Naive thymus-derived CD4-positive, alpha-beta T cell (primary cell): ENCODE measurements at regions not wholly inside any gene's neighbourhood (a gene's known extent, or its start where the extent isn't known, plus 50 kb on each side); places are given as distances from the start of the nearest gene placed in this dataset.

Source experiments
- ATAC-seq: fragments of 150-1000 bp; cut with Tn5 transposase; 2 replicates; pipeline ENCODE4 v1.10.0; 2021; ENCODE audit warnings: mild to moderate bottlenecking, moderate library complexity
- CTCF ChIA-PET: fragments of 350-600 bp; sonication (Branson Sonifier 250); formaldehyde crosslinking; loops from one replicate; lab custom pipeline; 2021; ENCODE audit warnings: antibody characterized with exemption; lab: Charles Lee
- POLR2A ChIA-PET: fragments of 350-600 bp; sonication (Branson Sonifier 250); formaldehyde crosslinking; loops from one replicate; lab custom pipeline; 2021; ENCODE audit warnings: antibody characterized with exemption, inconsistent platforms; lab: Charles Lee
- DNase-seq, 9 donors: peaks; one replicate each; pipeline versions ENCODE4 v3.0.0 to v3.0.0-alpha.2; 2020 to 2022; ENCODE audit warnings: mixed read lengths in 1 of 9
- H3K27ac ChIP-seq: one replicate; pipeline ENCODE4 v1.7.0; 2013; ENCODE audit warnings: mild to moderate bottlenecking, low read depth, low read length, moderate library complexity
- H3K27me3 ChIP-seq, 2 donors: one replicate each; pipeline ENCODE4 v1.7.0; 2013; ENCODE audit warnings: low read length in 2 of 2, mild to moderate bottlenecking in 2 of 2, moderate library complexity in 2 of 2; ENCODE audit not compliant: control insufficient read depth in 2 of 2, insufficient read depth in 2 of 2
- H3K36me3 ChIP-seq, 3 experiments: 1 replicate in 2 of 3; 2 replicates in 1 of 3; pipeline ENCODE4 v1.7.0; 2013; ENCODE audit warnings: low read length in 3 of 3, mild to moderate bottlenecking in 3 of 3, moderate library complexity in 1 of 3; ENCODE audit not compliant: insufficient read depth in 3 of 3, control insufficient read depth in 2 of 3
- H3K4me1 ChIP-seq, 2 donors: one replicate each; pipeline ENCODE4 v1.7.0; 2013; ENCODE audit warnings: low read length in 2 of 2, mild to moderate bottlenecking in 2 of 2, moderate library complexity in 1 of 2; ENCODE audit not compliant: control insufficient read depth in 2 of 2, insufficient read depth in 2 of 2
- H3K4me3 ChIP-seq: 2 replicates; pipeline ENCODE4 v1.7.0; 2013; ENCODE audit warnings: mild to moderate bottlenecking, low read length
- H3K9me3 ChIP-seq, 3 experiments: 1 replicate in 2 of 3; 2 replicates in 1 of 3; pipeline ENCODE4 v1.7.0; 2013; ENCODE audit warnings: low read length in 3 of 3; ENCODE audit not compliant: control insufficient read depth in 2 of 3
- H3K27ac Mint-ChIP-seq, 9 donors: one replicate each; pipeline ENCODE4 v1.8.0; 2020 to 2022; ENCODE audit warnings: mixed read lengths in 9 of 9, mild to moderate bottlenecking in 8 of 9, moderate library complexity in 5 of 9, inconsistent platforms in 2 of 9
- H3K27me3 Mint-ChIP-seq, 5 donors: one replicate each; pipeline ENCODE4 v1.8.0; 2021 to 2022; ENCODE audit warnings: mixed read lengths in 5 of 5, mild to moderate bottlenecking in 1 of 5
- H3K36me3 Mint-ChIP-seq, 5 donors: one replicate each; pipeline ENCODE4 v1.8.0; 2020 to 2022; ENCODE audit warnings: mixed read lengths in 5 of 5, mild to moderate bottlenecking in 3 of 5, inconsistent platforms in 1 of 5
- H3K4me1 Mint-ChIP-seq, 7 donors: one replicate each; pipeline ENCODE4 v1.8.0; 2020 to 2022; ENCODE audit warnings: mixed read lengths in 7 of 7, mild to moderate bottlenecking in 3 of 7, inconsistent platforms in 1 of 7
- H3K4me3 Mint-ChIP-seq, 10 donors: one replicate each; pipeline ENCODE4 v1.8.0; 2020 to 2022; ENCODE audit warnings: mild to moderate bottlenecking in 10 of 10, mixed read lengths in 10 of 10, moderate library complexity in 6 of 10, inconsistent platforms in 2 of 10
- H3K9me3 Mint-ChIP-seq, 11 donors: one replicate each; pipeline ENCODE4 v1.8.0; 2020 to 2022; ENCODE audit warnings: mixed read lengths in 11 of 11, mild to moderate bottlenecking in 4 of 11, inconsistent platforms in 1 of 11, moderate library complexity in 1 of 11
- intact Hi-C, 2 donors: fragments of 100-400 bp; cut with micrococcal nuclease; formaldehyde crosslinking; loops; one replicate each; pipeline ENCODE4 v1.15.1; 2023

DNA sequence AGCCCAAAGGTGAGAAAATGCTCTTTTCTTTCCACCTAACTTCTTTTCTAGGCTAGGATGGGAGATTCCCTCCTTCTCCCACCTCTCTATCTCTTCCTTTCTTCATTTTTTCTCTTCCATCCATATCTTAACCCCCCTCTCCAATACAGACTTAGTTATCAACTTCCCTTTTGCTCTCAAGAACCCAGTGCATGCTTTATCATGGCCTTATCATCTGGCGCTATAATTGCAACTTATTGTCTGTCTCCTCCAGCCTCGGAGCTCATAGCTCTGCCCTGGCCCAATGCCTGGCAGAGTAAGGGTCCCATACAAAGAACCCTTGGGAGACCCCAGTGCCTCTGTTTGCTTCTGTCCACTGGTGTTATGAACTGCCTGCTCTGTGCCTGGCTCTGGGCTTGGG, 71.0 kb upstream of the NFASC start:
- CTCF ChIA-PET, result no interaction called here
- no peaks in the 10 kb centered on the region for H3K4me1 ChIP-seq
- H3K4me1 Mint-ChIP-seq, result peaks cover 0 to 15% (median 8%) of the 10 kb centered on the region in 7 donors
- peaks cover 0 to 9% (median 3%) of the 10 kb centered on the region in 5 donors for H3K27me3 Mint-ChIP-seq
- no peaks in the 10 kb centered on the region for H3K36me3 ChIP-seq
- peak overlapping the region in 1 of 9 donors; percentile 8 for H3K27ac Mint-ChIP-seq
- H3K36me3 Mint-ChIP-seq, result no peaks in the 10 kb centered on the region
- ATAC-seq (no peak), DNase-seq (no peak)
- H3K9me3 Mint-ChIP-seq, result peaks cover 0 to 5% (median 0%) of the 10 kb centered on the region in 11 donors
- no peak overlapping the region for H3K27ac ChIP-seq
- H3K9me3 ChIP-seq, result no peaks in the 10 kb centered on the region
- H3K4me3 ChIP-seq, result no peak overlapping the region
- H3K4me3 Mint-ChIP-seq, result no peak overlapping the region
- no peaks in the 10 kb centered on the region for H3K27me3 ChIP-seq
- intact Hi-C loops, result loop anchor here in 1 of 2 donors (10.0 kb wide), 1 partner anchor 1815 kb away; the partner anchor contains the start of gene EIF2D
- POLR2A ChIA-PET, result interaction anchor here (0.6 kb wide), 1 partner anchor 346 kb away, joined by 3 read pairs; no protein-coding TSS in a partner anchor

DNA sequence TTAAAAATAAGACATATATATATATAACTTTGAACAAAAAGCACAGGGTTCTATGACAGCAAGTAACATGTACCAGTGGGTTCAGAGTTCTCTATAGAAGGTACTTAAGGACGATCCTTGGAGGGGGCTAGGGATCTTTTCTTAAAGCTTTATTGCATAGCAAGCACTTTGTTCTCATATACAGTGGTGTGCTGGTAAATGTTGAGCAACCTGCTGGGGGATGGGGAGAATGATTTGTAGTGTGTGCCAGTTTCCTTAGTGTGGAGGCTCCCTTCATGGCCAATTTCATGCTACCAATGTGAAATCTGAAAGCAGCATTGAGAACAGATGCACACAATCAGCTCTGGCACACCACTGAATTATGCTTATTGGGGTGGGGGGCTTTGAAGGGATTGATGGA, 69.5 kb upstream of the NFASC start:
- Mint-ChIP-seq H3K27ac (no peak overlapping the region), H3K4me3 (no peak overlapping the region), H3K9me3 (peaks cover 0 to 5% (median 0%) of the 10 kb centered on the region in 11 donors), H3K27me3 (peaks cover 0 to 17% (median 3%) of the 10 kb centered on the region in 5 donors), H3K36me3 (no peaks in the 10 kb centered on the region), H3K4me1 (peaks cover 0 to 15% (median 8%) of the 10 kb centered on the region in 7 donors)
- ATAC-seq (no peak), DNase-seq (no peak)
- Histone ChIP-seq H3K4me1 (no peaks in the 10 kb centered on the region), H3K27me3 (no peaks in the 10 kb centered on the region), H3K4me3 (no peak overlapping the region), H3K27ac (no peak overlapping the region), H3K36me3 (no peaks in the 10 kb centered on the region), H3K9me3 (no peaks in the 10 kb centered on the region)
- intact Hi-C loops, result loop anchor here in 1 of 2 donors (10.0 kb wide), 1 partner anchor 1814 kb away; the partner anchor contains the start of gene EIF2D
- ChIA-PET POLR2A (no interaction called here), CTCF (no interaction called here)

DNA sequence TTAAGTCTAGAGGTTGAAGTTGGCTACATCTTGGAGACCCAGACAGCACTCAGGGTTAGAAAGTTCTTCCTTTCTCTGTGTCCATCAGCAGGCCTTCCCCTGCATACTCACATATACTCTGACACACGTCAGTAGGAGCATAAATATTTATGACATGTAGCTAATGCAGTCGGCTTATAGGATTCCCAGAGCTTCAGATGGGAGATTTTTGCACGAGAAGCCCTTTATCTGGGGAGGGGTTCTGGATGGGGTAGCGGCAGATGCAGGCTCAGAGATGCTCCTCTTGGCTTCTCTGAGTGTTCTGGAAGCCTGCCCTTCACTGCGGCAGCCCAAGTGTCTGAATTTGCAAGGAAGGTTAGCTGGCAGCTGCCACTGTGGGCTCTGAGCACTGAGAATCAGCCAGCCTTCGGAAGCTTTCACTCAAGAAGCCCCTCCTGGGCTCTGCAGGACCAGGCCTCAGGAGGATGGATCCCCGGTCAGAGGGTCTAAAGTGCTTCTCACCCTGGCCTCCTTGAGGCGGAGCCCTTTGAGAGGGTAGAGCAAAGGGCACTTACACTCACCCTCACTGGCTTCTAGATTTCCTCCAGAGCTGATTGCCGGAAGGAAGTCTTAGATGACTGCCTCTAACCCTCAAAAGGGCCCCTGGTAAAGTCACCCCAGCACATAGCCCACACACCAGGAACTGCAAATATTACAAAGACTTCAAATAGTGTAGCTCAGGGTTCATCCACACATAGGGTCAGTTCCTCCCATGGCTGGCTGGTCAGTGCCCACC, 68.1 kb upstream of the NFASC start:
- H3K4me3 ChIP-seq, result no peak overlapping the region
- H3K27ac ChIP-seq, result no peak overlapping the region
- H3K36me3 ChIP-seq, result no peaks in the 10 kb centered on the region
- peak overlapping the region in 1 of 9 donors; percentile 29 for H3K27ac Mint-ChIP-seq
- CTCF ChIA-PET, result interaction anchor here (1.0 to 1.3 kb wide), 2 partner anchors 8 to 11 kb away, joined by 3 read pairs; no protein-coding TSS in a partner anchor
- H3K27me3 ChIP-seq, result no peaks in the 10 kb centered on the region
- no peaks in the 10 kb centered on the region for H3K36me3 Mint-ChIP-seq
- DNase-seq, result peak in 1 of 9 donors; percentile 3
- no peaks in the 10 kb centered on the region for H3K9me3 Mint-ChIP-seq
- H3K4me1 Mint-ChIP-seq, result peaks cover 0 to 19% (median 15%) of the 10 kb centered on the region in 7 donors
- H3K4me3 Mint-ChIP-seq, result peak overlapping the region in 2 of 10 donors; percentile 13 to 27
- ATAC-seq, result no peak
- H3K4me1 ChIP-seq, result no peaks in the 10 kb centered on the region
- H3K9me3 ChIP-seq, result no peaks in the 10 kb centered on the region
- intact Hi-C loops, result loop anchor here in 1 of 2 donors (10.0 kb wide), 1 partner anchor 1812 kb away; the partner anchor contains the start of gene EIF2D
- peaks cover 0 to 22% (median 3%) of the 10 kb centered on the region in 5 donors for H3K27me3 Mint-ChIP-seq
- POLR2A ChIA-PET, result no interaction called here

DNA sequence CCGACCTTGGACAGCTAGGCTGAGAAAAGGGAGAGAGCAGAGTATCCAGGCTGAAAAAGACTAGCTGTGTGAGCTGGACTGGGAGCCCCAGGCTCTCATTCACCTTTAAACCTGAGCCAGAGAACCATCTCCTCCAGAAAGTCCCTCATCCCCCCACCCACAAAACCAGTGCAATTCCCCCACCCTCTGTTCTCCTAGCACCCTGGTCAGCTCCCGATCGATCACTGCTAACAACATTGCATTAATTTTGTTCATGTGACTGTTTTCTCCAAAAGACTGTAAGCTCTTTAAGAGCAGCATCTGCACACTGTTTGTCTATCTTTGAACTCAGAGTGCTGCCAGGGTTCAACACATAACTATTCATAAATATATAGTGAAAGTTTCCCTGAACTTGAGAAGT, 67.1 kb upstream of the NFASC start:
- no peaks in the 10 kb centered on the region for H3K36me3 ChIP-seq
- H3K4me1 ChIP-seq, result no peaks in the 10 kb centered on the region
- H3K4me1 Mint-ChIP-seq, result peaks cover 0 to 22% (median 15%) of the 10 kb centered on the region in 7 donors
- no peaks in the 10 kb centered on the region for H3K9me3 ChIP-seq
- intact Hi-C loops, result loop anchor here in 1 of 2 donors (10.0 kb wide), 1 partner anchor 1811 kb away; the partner anchor contains the start of gene EIF2D
- ChIA-PET CTCF (interaction anchor here (1.0 kb wide), 1 partner anchor 48 kb away, joined by 3 read pairs; no protein-coding TSS in a partner anchor), POLR2A (no interaction called here)
- no peak for DNase-seq
- no peaks in the 10 kb centered on the region for H3K27me3 ChIP-seq
- no peak overlapping the region for H3K27ac ChIP-seq
- peaks cover 0 to 22% (median 3%) of the 10 kb centered on the region in 5 donors for H3K27me3 Mint-ChIP-seq
- no peak overlapping the region for H3K4me3 ChIP-seq
- H3K36me3 Mint-ChIP-seq, result no peaks in the 10 kb centered on the region
- H3K9me3 Mint-ChIP-seq, result no peaks in the 10 kb centered on the region
- ATAC-seq, result no peak
- no peak overlapping the region for H3K4me3 Mint-ChIP-seq
- H3K27ac Mint-ChIP-seq, result no peak overlapping the region

DNA sequence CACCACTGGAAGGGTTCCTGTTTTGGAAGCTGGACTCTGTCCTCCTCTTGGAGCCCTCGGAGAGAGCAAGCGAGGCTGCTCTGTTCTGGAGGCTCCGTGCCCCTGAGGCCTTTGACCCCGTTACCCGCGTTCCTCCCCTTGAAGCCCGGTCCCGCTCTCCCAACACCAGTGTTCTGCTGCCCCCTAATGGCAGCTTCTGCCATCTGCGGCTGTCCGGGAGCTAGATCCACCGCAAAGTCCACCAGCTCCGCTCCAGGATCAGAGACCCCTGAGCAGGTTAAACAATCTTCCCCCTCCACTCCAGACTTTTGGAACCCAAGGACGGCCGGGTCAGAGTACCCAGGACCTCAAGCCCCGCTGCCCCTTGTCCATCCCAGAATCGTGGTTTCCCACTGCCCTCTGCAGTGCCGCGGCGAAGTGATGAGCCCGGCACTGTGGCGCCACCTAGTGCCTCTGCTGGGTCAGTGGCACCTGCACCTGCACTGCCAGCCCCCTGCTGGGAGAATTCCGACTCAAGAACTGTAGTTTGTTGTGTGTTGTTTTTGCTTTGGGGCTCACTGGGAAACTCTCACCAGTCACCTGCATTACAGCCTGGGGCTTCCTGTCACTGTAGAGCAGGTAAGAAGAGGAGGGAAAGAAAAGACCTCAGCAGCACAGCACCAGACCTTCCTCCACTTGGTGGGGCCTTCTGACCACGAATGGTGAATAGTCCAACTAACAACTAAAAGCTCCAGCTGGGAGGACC, 63.5 kb upstream of the NFASC start:
- Mint-ChIP-seq H3K27me3 (peaks cover 0 to 28% (median 0%) of the 10 kb centered on the region in 5 donors), H3K9me3 (no peaks in the 10 kb centered on the region), H3K4me1 (peaks cover 0 to 22% (median 15%) of the 10 kb centered on the region in 7 donors), H3K27ac (peak overlapping the region; percentile 40 to 81 (median 63)), H3K36me3 (no peaks in the 10 kb centered on the region), H3K4me3 (peak overlapping the region; percentile 40 to 97 (median 88))
- ATAC-seq, result peak; percentile 97
- CTCF ChIA-PET, result interaction anchor here (0.6 to 2.6 kb wide), 49 partner anchors 9 to 1887 kb away, joined by 3 to 44 read pairs (median 4); partner anchors contain the start of gene PIK3C2B
- H3K27ac ChIP-seq, result no peak overlapping the region
- POLR2A ChIA-PET, result interaction anchor here (0.6 to 0.8 kb wide), 3 partner anchors 40 to 276 kb away, joined by 3 to 6 read pairs (median 4); no protein-coding TSS in a partner anchor
- H3K36me3 ChIP-seq, result no peaks in the 10 kb centered on the region
- peak; percentile 74 to 93 (median 85) for DNase-seq
- intact Hi-C loops, result loop anchor here (1.0 to 10.0 kb wide), 12 partner anchors 16 to 1808 kb away; partner anchors contain the start of genes EIF2D (in 1 of the 2) and ETNK2 (in 1 of the 2)
- H3K4me1 ChIP-seq, result no peaks in the 10 kb centered on the region
- no peaks in the 10 kb centered on the region for H3K9me3 ChIP-seq
- no peaks in the 10 kb centered on the region for H3K27me3 ChIP-seq
- peak overlapping the region; percentile 76 for H3K4me3 ChIP-seq

DNA sequence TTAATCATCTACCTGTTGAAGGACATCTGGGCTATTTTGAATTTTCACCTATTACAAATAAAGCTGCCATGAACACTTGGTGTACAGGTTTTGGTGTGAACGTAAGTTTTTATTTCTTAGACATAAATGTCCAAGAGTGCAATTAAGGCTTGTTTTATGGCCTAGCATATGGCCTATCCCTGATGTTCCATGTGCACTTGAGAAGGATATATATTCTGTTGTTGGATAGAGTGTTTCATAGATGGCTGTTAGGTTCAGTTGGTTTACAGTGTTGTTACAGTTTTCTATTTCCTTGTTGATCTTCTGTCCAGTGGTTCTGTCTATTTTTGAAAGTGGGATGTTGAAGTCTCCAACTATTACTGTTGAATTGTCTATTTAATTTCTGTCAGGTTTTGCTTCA, 61.2 kb upstream of the NFASC start:
- Histone ChIP-seq H3K4me1 (no peaks in the 10 kb centered on the region), H3K4me3 (no peak overlapping the region), H3K27ac (no peak overlapping the region), H3K9me3 (no peaks in the 10 kb centered on the region), H3K27me3 (no peaks in the 10 kb centered on the region), H3K36me3 (no peaks in the 10 kb centered on the region)
- intact Hi-C loops, result loop anchor here in 1 of 2 donors (10.0 kb wide), 1 partner anchor 1805 kb away; the partner anchor contains the start of gene EIF2D
- Mint-ChIP-seq H3K36me3 (no peaks in the 10 kb centered on the region), H3K4me1 (peaks cover 0 to 12% (median 5%) of the 10 kb centered on the region in 7 donors), H3K27ac (no peak overlapping the region), H3K9me3 (no peaks in the 10 kb centered on the region), H3K27me3 (peaks cover 0 to 33% (median 5%) of the 10 kb centered on the region in 5 donors), H3K4me3 (no peak overlapping the region)
- ChIA-PET POLR2A (no interaction called here), CTCF (interaction anchor here (0.7 kb wide), 1 partner anchor 23 kb away, joined by 3 read pairs; no protein-coding TSS in a partner anchor)
- DNase-seq (no peak), ATAC-seq (no peak)
